Common myeloid progenitor, CD34-positive (primary cell): ENCODE measurements at regions not wholly inside any gene's neighbourhood (a gene's known extent, or its start where the extent isn't known, plus 50 kb on each side); places are given as distances from the start of the nearest gene placed in this dataset.

ENCODE experiments used
- CTCF ChIA-PET: fragments of 350-600 bp; sonication (Branson Sonifier 250); formaldehyde crosslinking; loops from one replicate; lab custom pipeline; 2021; ENCODE audit warnings: antibody characterized with exemption; lab: Charles Lee
- POLR2A ChIA-PET: fragments of 350-600 bp; sonication (Branson Sonifier 250); formaldehyde crosslinking; loops from one replicate; lab custom pipeline; 2021; ENCODE audit warnings: antibody characterized with exemption; lab: Charles Lee
- DNase-seq, 3 donors: peaks; one replicate each; pipeline versions ENCODE4 v3.0.0 to v3.0.0-alpha.2; 2013
- H3K27ac ChIP-seq, 2 experiments: 1 replicate in 1 of 2; 2 replicates in 1 of 2; pipeline ENCODE4 v1.7.0; 2013; ENCODE audit warnings: inconsistent platforms in 2 of 2, low read length in 2 of 2, mild to moderate bottlenecking in 2 of 2, low read depth in 1 of 2, moderate library complexity in 1 of 2; ENCODE audit not compliant: severe bottlenecking in 2 of 2, insufficient read depth in 1 of 2, poor library complexity in 1 of 2
- H3K27me3 ChIP-seq, 5 experiments: replicated peaks in 2 of 5; 1 replicate in 3 of 5; 2 replicates in 2 of 5; pipeline versions ENCODE4 v1.6.1 to v1.7.0; 2013; ENCODE audit warnings: low read length in 4 of 5, mild to moderate bottlenecking in 2 of 5, moderate library complexity in 2 of 5, inconsistent platforms in 1 of 5; ENCODE audit not compliant: insufficient read depth in 5 of 5, control insufficient read depth in 4 of 5
- H3K36me3 ChIP-seq, 4 experiments: 1 replicate in 2 of 4; 2 replicates in 2 of 4; pipeline versions ENCODE4 v1.6.1 to v1.7.0; 2013; ENCODE audit warnings: low read length in 3 of 4, control low read depth in 1 of 4, mild to moderate bottlenecking in 1 of 4; ENCODE audit not compliant: control insufficient read depth in 4 of 4, insufficient read depth in 4 of 4
- H3K4me1 ChIP-seq, 4 experiments: 1 replicate in 3 of 4; 2 replicates in 1 of 4; pipeline versions ENCODE4 v1.6.1 to v1.7.1; 2013; ENCODE audit warnings: low read length in 3 of 4, mild to moderate bottlenecking in 3 of 4, control low read depth in 1 of 4, inconsistent platforms in 1 of 4, moderate library complexity in 1 of 4; ENCODE audit not compliant: control insufficient read depth in 4 of 4, insufficient read depth in 4 of 4; ENCODE audit errors: control extremely low read depth in 1 of 4
- H3K4me3 ChIP-seq, 7 experiments: 1 replicate in 4 of 7; 2 replicates in 3 of 7; pipeline versions ENCODE4 v1.5.1 to v1.7.0; 2013; ENCODE audit warnings: mild to moderate bottlenecking in 7 of 7, low read length in 6 of 7, moderate library complexity in 6 of 7, inconsistent platforms in 2 of 7, low read depth in 2 of 7, control low read depth in 1 of 7; ENCODE audit not compliant: insufficient read depth in 4 of 7, control insufficient read depth in 1 of 7; ENCODE audit errors: extremely low read depth in 1 of 7
- H3K9me3 ChIP-seq, 5 experiments: 1 replicate in 4 of 5; 2 replicates in 1 of 5; pipeline versions ENCODE4 v1.6.1 to v1.7.1; 2013; ENCODE audit warnings: low read length in 4 of 5, mild to moderate bottlenecking in 2 of 5, inconsistent platforms in 1 of 5, low read depth in 1 of 5, moderate library complexity in 1 of 5; ENCODE audit not compliant: control insufficient read depth in 4 of 5, insufficient read depth in 2 of 5; ENCODE audit errors: control extremely low read depth in 1 of 5
- WGBS: methylation state at CpG from one replicate; pipeline ENCODE4 v1.1.5; 2013; ENCODE audit not compliant: insufficient coverage; 5-methylcytosine and 5-hydroxymethylcytosine counted together

- no peaks in the 10 kb centered on the region for H3K4me1 ChIP-seq
- CTCF ChIA-PET: no interaction called here
- no peaks in the 10 kb centered on the region for H3K9me3 ChIP-seq
- no peak overlapping the region for H3K4me3 ChIP-seq
- 78% methylated on average over 1 of the region's 2 CpGs for WGBS
- DNase-seq: peak in 1 of 3 donors; percentile 0
- POLR2A ChIA-PET: no interaction called here
- no peaks in the 10 kb centered on the region for H3K27me3 ChIP-seq
- H3K36me3 ChIP-seq: no peaks in the 10 kb centered on the region
- H3K27ac ChIP-seq: no peak overlapping the region
These were observed 177.3 kb downstream of the PABPC4L start for GRCh38 chr4:134024251-134024650.

- Histone ChIP-seq H3K4me1 (no peaks in the 10 kb centered on the region), H3K27ac (no peak overlapping the region), H3K4me3 (no peak overlapping the region), H3K9me3 (no peaks in the 10 kb centered on the region), H3K36me3 (no peaks in the 10 kb centered on the region), H3K27me3 (no peaks in the 10 kb centered on the region)
- WGBS: no CpG with 5 or more reads among the region's 1 CpG
- no peak for DNase-seq
- POLR2A ChIA-PET: no interaction called here
- CTCF ChIA-PET: no interaction called here
These were observed 181.9 kb downstream of the PABPC4L start for GRCh38 chr4:134019657-134020056.

- Histone ChIP-seq H3K36me3 (no peaks in the 10 kb centered on the region), H3K27ac (no peak overlapping the region), H3K4me1 (no peaks in the 10 kb centered on the region), H3K4me3 (no peak overlapping the region), H3K27me3 (no peaks in the 10 kb centered on the region), H3K9me3 (no peaks in the 10 kb centered on the region)
- POLR2A ChIA-PET: no interaction called here
- DNase-seq: no peak
- CTCF ChIA-PET: no interaction called here
These were observed 182.7 kb downstream of the PABPC4L start for GRCh38 chr4:134018846-134019245.

- H3K9me3 ChIP-seq: no peaks in the 10 kb centered on the region
- ChIA-PET POLR2A (no interaction called here), CTCF (no interaction called here)
- no peak overlapping the region for H3K27ac ChIP-seq
- DNase-seq: no peak
- no peaks in the 10 kb centered on the region for H3K27me3 ChIP-seq
- H3K4me1 ChIP-seq: no peaks in the 10 kb centered on the region
- no CpG with 5 or more reads among the region's 3 CpGs for WGBS
- no peaks in the 10 kb centered on the region for H3K36me3 ChIP-seq
- H3K4me3 ChIP-seq: no peak overlapping the region
These were observed 200.5 kb downstream of the PABPC4L start for GRCh38 chr4:134001057-134001456.

DNA sequence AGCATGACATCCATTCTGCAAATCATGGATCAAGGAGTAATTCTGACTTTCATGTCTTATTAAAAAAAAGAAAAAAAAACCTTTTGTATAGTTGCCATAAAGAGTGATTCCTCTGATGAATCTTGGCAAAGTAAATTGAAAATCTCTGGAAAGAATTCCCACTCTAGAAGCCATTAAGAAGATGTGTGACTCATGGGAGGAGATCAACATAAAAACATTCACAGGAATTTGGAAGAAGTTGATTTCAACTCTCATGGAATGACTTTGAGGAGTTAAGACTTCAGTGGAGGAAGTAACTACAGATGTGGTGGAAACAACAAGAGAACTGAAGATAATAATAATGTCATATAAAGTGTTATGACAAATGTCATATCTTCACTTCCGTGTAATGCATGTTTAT lies 204.2 kb downstream of the PABPC4L start:
- CTCF ChIA-PET: no interaction called here
- POLR2A ChIA-PET: no interaction called here

GRCh38 chr4:133996431-133997121 lies 205.0 kb downstream of the PABPC4L start:
- ChIA-PET CTCF (no interaction called here), POLR2A (no interaction called here)
- WGBS: 93% methylated on average over 7 of the region's 7 CpGs
- Histone ChIP-seq H3K36me3 (no peaks in the 10 kb centered on the region), H3K27ac (no peak overlapping the region), H3K4me3 (no peak overlapping the region), H3K9me3 (no peaks in the 10 kb centered on the region), H3K27me3 (no peaks in the 10 kb centered on the region), H3K4me1 (no peaks in the 10 kb centered on the region)
- no peak for DNase-seq

More for the DNA sequence above, 204.2 kb downstream of the PABPC4L start:
- Histone ChIP-seq H3K36me3 (no peaks in the 10 kb centered on the region), H3K4me1 (no peaks in the 10 kb centered on the region), H3K9me3 (no peaks in the 10 kb centered on the region), H3K4me3 (no peak overlapping the region), H3K27me3 (no peaks in the 10 kb centered on the region), H3K27ac (no peak overlapping the region)
- no peak for DNase-seq
- WGBS: no CpG with 5 or more reads among the region's 1 CpG

- Histone ChIP-seq H3K4me3 (no peak overlapping the region), H3K27me3 (no peaks in the 10 kb centered on the region), H3K4me1 (no peaks in the 10 kb centered on the region), H3K9me3 (peaks cover 0 to 3% (median 0%) of the 10 kb centered on the region in 5 experiments), H3K36me3 (no peaks in the 10 kb centered on the region), H3K27ac (no peak overlapping the region)
- ChIA-PET POLR2A (no interaction called here), CTCF (no interaction called here)
- no peak for DNase-seq
- 93% methylated on average over 2 of the region's 5 CpGs for WGBS
These were observed 206.2 kb downstream of the PABPC4L start for GRCh38 chr4:133995243-133995960.
